ENCODE measurements at regions not wholly inside any gene's neighbourhood (a gene's known extent, or its start where the extent isn't known, plus 50 kb on each side); places are given as distances from the start of the nearest gene placed in this dataset.
A peak's percentile ranks its signal among the peaks of the same experiment; 100 is the strongest.

DNA sequence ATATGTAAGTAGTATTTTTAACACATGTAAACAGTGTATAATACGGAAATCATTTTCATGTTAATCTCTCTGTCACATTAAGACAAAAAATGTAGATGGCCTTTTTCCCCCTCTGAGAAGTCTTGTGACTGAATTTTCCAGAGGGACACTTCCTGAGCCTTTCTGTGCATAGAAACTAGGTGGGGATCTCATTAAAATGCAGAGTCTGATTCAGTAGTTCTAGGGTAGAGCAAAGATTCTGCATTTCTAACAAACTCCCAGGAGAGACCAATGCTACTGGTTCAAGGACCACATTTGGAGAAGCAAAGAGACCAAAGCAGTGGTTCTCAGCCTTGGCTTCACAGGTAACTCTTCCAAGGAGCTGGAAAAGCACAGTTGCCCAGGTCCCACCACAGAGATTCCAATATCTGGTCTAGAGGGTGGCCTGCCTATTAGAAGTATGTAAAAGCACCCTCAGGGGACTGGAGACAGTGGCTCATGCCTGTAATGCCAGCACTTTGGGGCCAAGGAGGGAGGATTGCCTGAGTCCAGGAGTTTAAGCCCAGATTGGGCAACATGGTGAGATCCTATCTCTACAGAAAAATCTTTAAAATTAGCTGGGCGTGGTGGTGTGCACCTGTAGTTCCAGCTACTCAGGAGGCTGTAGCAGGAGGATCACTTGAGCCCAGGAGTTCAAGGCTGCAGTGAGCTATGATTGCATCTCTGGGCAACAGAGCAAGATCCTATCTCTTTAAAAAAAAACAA lies 378.5 kb downstream of the KIF16B start:
- H3K27ac Mint-ChIP-seq, result no peak overlapping the region
- H3K9me3 Mint-ChIP-seq, result no peaks in the 10 kb centered on the region
- H3K27me3 Mint-ChIP-seq, result peaks cover 0 to 2% of the 10 kb centered on the region in 2 donors
- DNase-seq (ENCODE audit: low spot score) (no peak), ATAC-seq (no peak)
- no peak overlapping the region for H3K4me3 Mint-ChIP-seq
- H3K36me3 Mint-ChIP-seq, result no peaks in the 10 kb centered on the region
- H3K4me1 Mint-ChIP-seq (ENCODE audit: low read depth in 2 of 2), result peaks cover 0 to 2% of the 10 kb centered on the region in 2 donors

DNA sequence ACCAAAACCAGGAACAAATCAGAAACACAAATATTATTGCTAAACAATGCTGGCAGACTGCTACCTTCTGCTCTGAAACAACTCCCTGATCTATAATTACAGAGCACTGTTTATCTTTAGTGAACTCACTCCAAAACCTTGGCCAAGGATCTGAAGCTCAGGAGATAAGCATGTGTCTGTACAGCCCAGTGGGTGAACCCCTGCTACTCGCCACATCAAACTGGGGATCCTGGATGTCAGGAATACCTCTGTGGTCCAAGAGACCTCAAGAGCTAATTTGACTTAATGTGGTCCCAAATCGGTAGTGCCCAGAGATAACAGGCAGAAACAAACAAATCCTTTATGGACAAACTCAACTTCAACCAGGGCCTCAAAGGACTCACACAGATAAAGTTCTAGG lies 381.8 kb downstream of the KIF16B start:
- no peak for ATAC-seq
- Mint-ChIP-seq H3K4me1 (ENCODE audit: low read depth in 2 of 2) (peaks cover 0 to 2% of the 10 kb centered on the region in 2 donors), H3K9me3 (no peaks in the 10 kb centered on the region), H3K4me3 (no peak overlapping the region), H3K36me3 (no peaks in the 10 kb centered on the region), H3K27me3 (peaks cover 0 to 2% of the 10 kb centered on the region in 2 donors), H3K27ac (no peak overlapping the region)
- DNase-seq (ENCODE audit: low spot score), result no peak

DNA sequence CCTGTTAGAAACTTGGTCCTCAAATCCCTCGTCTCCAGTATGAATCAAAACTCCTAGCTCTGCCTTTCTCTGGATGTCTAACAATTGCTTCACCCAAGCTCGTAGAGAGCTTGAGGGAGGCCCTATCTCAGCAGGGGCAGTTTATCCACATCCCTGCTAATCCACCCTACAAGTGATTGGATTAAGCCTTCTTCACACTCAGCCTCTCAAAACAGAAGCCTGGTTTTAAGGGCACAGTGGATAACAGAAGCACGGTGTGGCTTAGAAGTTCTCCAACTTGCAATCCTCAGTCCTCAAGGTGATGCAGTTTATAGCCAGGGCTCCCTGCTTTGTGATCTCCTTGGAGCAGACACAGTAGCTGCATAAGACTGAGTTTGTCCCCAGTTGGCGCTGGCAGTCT lies 383.9 kb downstream of the KIF16B start:
- H3K9me3 Mint-ChIP-seq, result no peaks in the 10 kb centered on the region
- H3K4me1 Mint-ChIP-seq (ENCODE audit: low read depth in 2 of 2), result no peaks in the 10 kb centered on the region
- H3K4me3 Mint-ChIP-seq, result no peak overlapping the region
- H3K27me3 Mint-ChIP-seq, result peaks cover 0 to 2% of the 10 kb centered on the region in 2 donors
- ATAC-seq, result no peak
- H3K36me3 Mint-ChIP-seq, result no peaks in the 10 kb centered on the region
- no peak overlapping the region for H3K27ac Mint-ChIP-seq
- no peak for DNase-seq (ENCODE audit: low spot score)

DNA sequence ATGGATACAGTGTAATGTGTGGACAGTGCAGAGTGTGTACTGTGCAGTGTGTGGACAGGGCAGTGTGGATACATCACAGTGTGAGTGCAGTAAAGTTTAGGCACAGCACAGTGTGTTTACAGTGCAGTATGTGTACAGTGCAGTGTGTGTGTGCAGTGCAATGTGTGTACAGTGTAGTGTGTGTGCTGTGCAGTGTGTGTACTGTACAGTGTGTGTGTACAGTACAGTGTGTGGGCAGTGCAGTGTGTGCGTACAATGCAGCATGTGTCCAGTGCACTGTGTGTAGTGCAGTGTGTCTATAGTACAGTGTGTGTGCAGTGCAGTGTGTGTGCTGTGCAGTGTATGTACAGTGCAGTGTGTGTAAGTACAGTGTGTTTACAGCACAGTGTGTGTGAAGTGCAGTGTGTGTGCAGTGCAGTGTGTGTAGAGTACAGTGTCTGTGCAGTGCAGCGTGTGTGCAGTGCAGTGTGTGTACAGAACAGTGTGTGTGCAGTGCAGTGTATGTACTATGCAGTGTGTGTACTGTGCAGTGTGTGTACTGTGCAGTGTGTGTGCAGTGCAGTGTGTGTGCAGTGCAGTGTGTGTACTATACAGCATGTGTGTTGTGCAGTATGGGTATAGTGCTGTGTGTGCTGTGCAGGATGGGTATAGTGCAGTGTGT lies 385.2 kb downstream of the KIF16B start:
- Mint-ChIP-seq H3K27me3 (peaks cover 0 to under 1% of the 10 kb centered on the region in 2 donors), H3K9me3 (no peaks in the 10 kb centered on the region), H3K36me3 (no peaks in the 10 kb centered on the region), H3K4me1 (ENCODE audit: low read depth in 2 of 2) (no peaks in the 10 kb centered on the region), H3K27ac (no peak overlapping the region), H3K4me3 (no peak overlapping the region)
- ATAC-seq (peak; percentile 48 to 49), DNase-seq (ENCODE audit: low spot score) (no peak)

DNA sequence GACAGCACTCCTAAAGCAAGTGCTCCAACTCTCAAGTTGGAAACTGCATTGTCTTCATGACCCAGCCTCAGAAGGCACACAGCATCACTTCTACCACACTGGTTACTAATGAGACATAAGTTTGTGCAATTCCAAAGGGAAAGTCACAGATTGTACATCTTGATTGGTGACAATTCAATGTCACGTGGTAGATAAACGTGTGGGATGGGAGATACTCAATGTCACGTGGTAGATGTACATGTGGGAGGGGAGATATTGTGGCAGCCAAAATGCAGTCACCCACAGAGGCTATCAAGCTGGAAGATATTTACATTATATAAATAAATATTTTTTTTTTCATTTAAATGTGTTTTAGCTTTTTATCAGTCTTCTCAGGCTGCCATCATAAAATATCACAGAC lies 393.3 kb downstream of the KIF16B start:
- H3K4me3 Mint-ChIP-seq, result no peak overlapping the region
- H3K9me3 Mint-ChIP-seq, result peaks cover 3% of the 10 kb centered on the region
- ATAC-seq (no peak), DNase-seq (ENCODE audit: low spot score) (no peak)
- no peak overlapping the region for H3K27ac Mint-ChIP-seq
- no peaks in the 10 kb centered on the region for H3K27me3 Mint-ChIP-seq
- H3K4me1 Mint-ChIP-seq (ENCODE audit: low read depth in 2 of 2), result peaks cover 9 to 11% of the 10 kb centered on the region in 2 donors
- no peaks in the 10 kb centered on the region for H3K36me3 Mint-ChIP-seq

DNA sequence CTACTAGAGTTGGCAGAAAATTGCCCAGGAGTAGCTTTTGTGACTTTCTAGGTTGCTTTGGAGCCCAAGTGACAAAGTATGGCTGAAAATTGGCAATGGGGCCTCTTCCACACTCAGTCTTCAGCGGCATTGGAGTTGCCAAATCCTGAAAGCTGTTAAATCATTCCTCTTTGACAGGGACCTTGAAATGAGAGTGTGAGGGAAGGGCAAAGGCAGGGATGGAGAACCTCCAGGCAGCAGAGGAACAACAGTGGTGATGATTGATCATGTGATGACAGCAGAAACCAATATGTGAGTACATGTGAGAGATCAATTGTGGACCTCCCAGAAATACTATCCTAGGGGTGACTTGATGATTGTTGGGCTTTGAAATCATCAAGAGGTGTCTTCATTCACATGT lies 393.9 kb downstream of the KIF16B start:
- peaks cover 3% of the 10 kb centered on the region for H3K9me3 Mint-ChIP-seq
- H3K27ac Mint-ChIP-seq, result no peak overlapping the region
- DNase-seq (ENCODE audit: low spot score) (no peak), ATAC-seq (no peak)
- no peaks in the 10 kb centered on the region for H3K36me3 Mint-ChIP-seq
- H3K4me3 Mint-ChIP-seq, result no peak overlapping the region
- H3K4me1 Mint-ChIP-seq (ENCODE audit: low read depth in 2 of 2), result peaks cover 11 to 13% of the 10 kb centered on the region in 2 donors
- no peaks in the 10 kb centered on the region for H3K27me3 Mint-ChIP-seq

DNA sequence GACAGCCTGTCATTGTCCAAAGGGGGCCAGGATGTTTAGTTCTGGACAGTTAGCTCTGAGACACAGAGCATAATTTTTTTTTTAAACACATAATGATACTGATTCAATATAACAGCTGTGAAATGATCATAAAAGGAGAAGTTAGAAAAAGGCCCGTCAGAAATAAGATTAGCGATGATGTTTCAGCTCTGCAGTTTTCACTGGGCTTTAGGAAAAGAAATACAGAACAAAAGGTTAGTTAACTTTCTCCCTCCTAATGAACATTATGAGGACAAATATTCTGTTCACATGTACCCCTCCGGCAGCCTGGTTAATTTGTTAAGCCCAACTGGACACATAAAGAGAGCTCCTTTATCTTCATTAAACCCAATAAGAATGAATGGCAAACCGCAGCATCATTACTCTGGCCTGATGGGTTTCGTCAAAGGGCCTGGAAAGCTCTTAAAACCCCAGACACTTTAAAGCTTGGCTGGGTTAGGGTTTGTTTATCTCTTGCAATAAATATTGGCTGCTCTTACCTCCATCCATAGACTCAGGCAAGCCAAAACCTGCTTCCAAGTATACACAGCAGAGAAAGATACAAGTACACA lies 394.6 kb downstream of the KIF16B start:
- H3K27me3 Mint-ChIP-seq, result no peaks in the 10 kb centered on the region
- DNase-seq (ENCODE audit: low spot score) (no peak), ATAC-seq (no peak)
- H3K9me3 Mint-ChIP-seq, result peaks cover 3% of the 10 kb centered on the region
- peaks cover 11 to 21% of the 10 kb centered on the region in 2 donors for H3K4me1 Mint-ChIP-seq (ENCODE audit: low read depth in 2 of 2)
- H3K4me3 Mint-ChIP-seq, result no peak overlapping the region
- H3K36me3 Mint-ChIP-seq, result no peaks in the 10 kb centered on the region
- H3K27ac Mint-ChIP-seq, result no peak overlapping the region

DNA sequence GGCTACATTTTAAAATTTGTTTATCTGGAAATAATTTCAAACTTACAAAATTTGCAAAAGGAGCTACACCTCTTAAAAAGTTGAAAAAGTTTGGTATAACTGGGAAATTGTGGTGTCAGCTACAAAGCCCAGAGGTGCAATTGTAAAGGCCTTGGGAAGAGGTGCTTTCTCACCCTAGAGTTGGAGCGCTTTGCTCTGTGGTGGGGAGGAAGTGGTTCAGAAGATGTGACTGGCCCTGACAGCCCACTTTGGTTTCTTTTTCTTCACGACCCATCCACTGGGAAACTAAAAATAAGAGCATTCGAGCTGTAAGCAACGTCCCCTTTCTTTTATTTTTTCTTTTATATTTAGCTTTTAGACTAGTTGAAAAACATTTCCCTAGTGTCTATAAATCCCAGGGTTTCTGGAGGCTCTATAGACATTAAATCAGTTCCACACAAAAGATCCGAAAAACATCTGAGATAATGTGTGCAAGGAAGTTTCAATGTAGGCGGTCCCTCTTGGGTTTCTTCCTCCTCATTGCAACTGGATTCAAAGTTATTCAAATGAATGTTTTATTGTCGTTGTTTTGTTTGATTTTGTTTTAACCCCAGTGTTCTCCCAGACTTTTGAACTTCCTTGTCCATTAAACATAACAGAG lies 397.8 kb downstream of the KIF16B start:
- Mint-ChIP-seq H3K4me3 (peak overlapping the region; percentile 31), H3K9me3 (peaks cover under 1% of the 10 kb centered on the region), H3K27me3 (no peaks in the 10 kb centered on the region), H3K4me1 (ENCODE audit: low read depth in 2 of 2) (peaks cover 22 to 45% of the 10 kb centered on the region in 2 donors), H3K36me3 (no peaks in the 10 kb centered on the region), H3K27ac (peak overlapping the region; percentile 17 to 59)
- ATAC-seq, result peak; percentile 67 to 86
- no peak for DNase-seq (ENCODE audit: low spot score)

DNA sequence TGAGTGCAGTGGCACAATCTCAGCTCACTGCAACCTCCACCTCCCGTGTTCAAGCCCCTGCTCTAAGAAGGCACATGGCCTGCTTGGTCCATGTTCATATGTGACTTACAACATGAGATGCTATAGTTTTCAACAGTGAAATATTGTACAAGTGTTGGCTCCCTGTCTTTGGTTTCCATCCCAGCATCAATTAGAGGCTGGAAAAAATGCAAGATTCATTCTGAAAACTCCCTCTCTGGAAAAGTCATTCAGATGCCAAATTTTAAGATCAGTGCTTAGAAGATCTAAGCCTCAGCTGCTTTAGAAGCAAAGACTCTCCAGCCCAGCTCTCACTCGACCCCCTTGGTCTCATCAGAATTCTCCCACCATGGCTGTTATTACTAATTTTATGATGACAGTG lies 398.9 kb downstream of the KIF16B start:
- H3K9me3 Mint-ChIP-seq, result no peaks in the 10 kb centered on the region
- peaks cover 22 to 49% of the 10 kb centered on the region in 2 donors for H3K4me1 Mint-ChIP-seq (ENCODE audit: low read depth in 2 of 2)
- ATAC-seq (no peak), DNase-seq (ENCODE audit: low spot score) (no peak)
- H3K4me3 Mint-ChIP-seq, result no peak overlapping the region
- H3K27me3 Mint-ChIP-seq, result no peaks in the 10 kb centered on the region
- H3K36me3 Mint-ChIP-seq, result no peaks in the 10 kb centered on the region
- peak overlapping the region in 1 of 2 donors; percentile 59 for H3K27ac Mint-ChIP-seq

DNA sequence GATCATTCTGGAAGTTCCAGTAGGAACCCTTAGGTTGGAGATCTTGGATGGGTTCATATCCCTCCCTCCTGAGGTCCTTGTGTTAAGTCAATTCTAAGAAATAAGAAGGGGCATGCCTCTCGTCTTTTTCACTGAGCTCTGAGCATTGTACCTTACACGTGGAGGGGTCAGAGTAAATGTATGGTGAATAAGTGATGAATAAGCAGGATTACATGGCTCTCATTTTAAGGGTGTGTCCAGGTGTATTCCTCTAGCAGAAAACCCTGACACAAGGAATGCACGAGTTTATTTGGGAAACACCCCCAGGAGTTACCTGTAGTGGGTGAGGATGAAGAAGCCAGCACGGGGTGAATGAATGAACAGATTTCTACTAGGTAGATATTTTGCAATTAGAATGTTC lies 400.2 kb downstream of the KIF16B start:
- Mint-ChIP-seq H3K4me1 (ENCODE audit: low read depth in 2 of 2) (peaks cover 22 to 53% of the 10 kb centered on the region in 2 donors), H3K36me3 (no peaks in the 10 kb centered on the region), H3K27me3 (no peaks in the 10 kb centered on the region), H3K4me3 (no peak overlapping the region), H3K9me3 (no peaks in the 10 kb centered on the region), H3K27ac (no peak overlapping the region)
- no peak for DNase-seq (ENCODE audit: low spot score)
- no peak for ATAC-seq

DNA sequence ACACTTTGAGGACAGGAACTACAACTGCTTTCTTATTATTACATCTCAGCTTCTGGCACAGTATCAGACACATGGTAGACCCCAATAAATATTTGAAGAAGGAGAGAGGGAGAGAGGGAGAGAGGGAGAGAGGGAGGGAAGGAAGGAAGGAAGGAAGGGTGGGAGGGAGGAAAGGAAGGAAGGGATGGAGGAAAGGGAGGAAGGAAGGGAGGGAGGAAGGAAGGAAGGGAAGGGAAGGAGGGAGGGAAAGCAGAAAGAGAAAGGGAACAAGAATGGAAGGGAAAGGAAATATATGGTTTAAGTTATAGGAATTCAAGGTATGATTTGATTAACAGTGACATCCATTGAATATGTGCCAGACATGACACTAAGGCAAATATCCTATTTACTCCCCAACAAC lies 402.1 kb downstream of the KIF16B start:
- H3K9me3 Mint-ChIP-seq, result no peaks in the 10 kb centered on the region
- peaks cover 19 to 49% of the 10 kb centered on the region in 2 donors for H3K4me1 Mint-ChIP-seq (ENCODE audit: low read depth in 2 of 2)
- no peak for DNase-seq (ENCODE audit: low spot score)
- no peak overlapping the region for H3K27ac Mint-ChIP-seq
- ATAC-seq, result no peak
- H3K27me3 Mint-ChIP-seq, result no peaks in the 10 kb centered on the region
- H3K36me3 Mint-ChIP-seq, result no peaks in the 10 kb centered on the region
- no peak overlapping the region for H3K4me3 Mint-ChIP-seq

DNA sequence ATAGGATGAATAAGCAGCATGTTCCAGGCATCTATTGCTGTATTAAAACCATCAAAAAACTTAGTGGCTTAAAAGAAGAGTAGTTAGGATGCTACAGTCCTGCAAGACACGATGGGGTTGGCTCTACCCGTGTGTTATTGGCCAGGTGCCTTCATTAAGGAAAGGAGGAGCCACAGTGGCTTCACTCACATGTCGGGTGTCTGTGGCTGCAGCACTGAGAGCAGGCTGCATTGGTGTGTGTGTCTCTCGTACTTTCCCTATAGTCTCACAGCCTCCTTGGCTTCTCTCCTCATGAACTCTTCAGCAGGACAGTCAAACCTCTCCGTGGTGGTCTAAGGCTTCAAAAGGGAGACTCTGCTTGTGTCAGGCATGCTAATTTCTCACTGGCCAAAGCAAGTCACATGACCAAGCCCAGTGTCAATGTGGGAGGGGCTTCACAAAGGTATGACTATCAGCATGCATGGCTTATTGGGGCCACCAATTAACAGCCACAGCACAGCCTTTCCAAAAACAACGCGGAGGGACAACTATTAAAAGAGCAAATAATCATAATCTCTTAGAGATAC lies 402.8 kb downstream of the KIF16B start:
- peak in 1 of 2 donors; percentile 61 for ATAC-seq
- H3K27me3 Mint-ChIP-seq, result no peaks in the 10 kb centered on the region
- H3K4me3 Mint-ChIP-seq, result no peak overlapping the region
- no peak for DNase-seq (ENCODE audit: low spot score)
- peaks cover 12 to 44% of the 10 kb centered on the region in 2 donors for H3K4me1 Mint-ChIP-seq (ENCODE audit: low read depth in 2 of 2)
- no peaks in the 10 kb centered on the region for H3K36me3 Mint-ChIP-seq
- no peaks in the 10 kb centered on the region for H3K9me3 Mint-ChIP-seq
- H3K27ac Mint-ChIP-seq, result peak overlapping the region in 1 of 2 donors; percentile 23

DNA sequence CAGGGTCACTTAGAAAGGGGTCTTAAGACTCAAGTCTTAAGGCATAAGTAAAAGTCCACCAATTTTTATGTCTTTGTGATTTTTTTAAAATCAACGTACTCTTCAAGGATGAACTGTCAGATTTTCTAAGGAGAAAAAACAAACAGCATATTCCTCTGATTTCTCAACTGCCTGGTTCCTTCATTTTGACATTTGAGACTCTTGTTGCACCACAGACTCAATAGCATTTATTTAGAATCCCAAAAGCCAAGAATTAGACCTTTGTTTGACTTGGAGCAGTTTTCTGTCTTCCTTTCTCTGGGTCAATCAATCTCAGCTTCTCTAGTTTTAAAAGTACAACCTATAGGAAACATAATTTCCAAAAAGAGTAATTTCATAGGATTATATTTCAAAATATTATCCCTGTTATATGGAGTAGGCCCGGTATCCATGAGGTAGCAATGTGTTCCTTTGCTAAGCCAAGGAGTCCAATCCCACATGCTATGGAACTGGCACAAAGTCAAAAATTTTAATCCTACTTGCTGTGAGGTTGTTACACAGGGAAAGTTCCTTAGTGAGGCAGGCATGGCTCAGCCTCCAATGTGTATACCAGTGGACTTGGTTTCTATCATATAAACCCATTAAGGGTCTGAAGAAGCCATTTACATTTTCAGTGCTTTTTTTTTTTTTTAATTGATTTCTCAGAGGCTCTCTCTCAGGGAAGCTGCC lies 405.7 kb downstream of the KIF16B start:
- no peak overlapping the region for H3K27ac Mint-ChIP-seq
- peaks cover 6 to 26% of the 10 kb centered on the region in 2 donors for H3K4me1 Mint-ChIP-seq (ENCODE audit: low read depth in 2 of 2)
- H3K9me3 Mint-ChIP-seq, result peaks cover 3% of the 10 kb centered on the region
- ATAC-seq, result no peak
- H3K27me3 Mint-ChIP-seq, result no peaks in the 10 kb centered on the region
- H3K4me3 Mint-ChIP-seq, result no peak overlapping the region
- no peaks in the 10 kb centered on the region for H3K36me3 Mint-ChIP-seq
- no peak for DNase-seq (ENCODE audit: low spot score)
